ENCODE measurements at regions not wholly inside any gene's neighbourhood (a gene's known extent, or its start where the extent isn't known, plus 50 kb on each side); places are given as distances from the start of the nearest gene placed in this dataset.

DNA sequence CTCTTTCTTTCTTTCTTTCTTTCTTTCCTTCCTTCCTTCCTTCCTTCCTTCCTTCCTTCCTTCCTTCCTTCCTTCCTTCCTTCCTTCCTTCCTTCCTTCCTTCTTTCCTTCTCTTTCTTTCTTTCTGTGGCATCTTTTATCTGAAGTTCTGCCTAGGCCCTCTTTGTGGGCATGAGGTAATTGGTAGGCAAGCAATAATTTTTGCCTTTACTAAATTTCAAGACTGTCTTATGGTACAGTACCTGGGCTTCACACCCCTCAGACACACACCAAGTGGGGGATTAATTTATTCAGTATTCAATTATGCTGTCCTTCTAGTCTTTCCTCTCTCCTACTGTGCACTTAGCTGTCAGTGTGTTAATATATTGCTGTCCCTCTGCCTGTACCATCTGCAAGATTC, 155.5 kb downstream of the OXSM start:
- no peaks in the 10 kb centered on the region for H3K27me3 ChIP-seq (ENCODE audit: control insufficient read depth, insufficient read depth)
- DNase-seq (no peak), ATAC-seq (no peak)
- intact Hi-C loops (cut with DNase I) = no loop called here
- H3K27ac ChIP-seq (ENCODE audit: low read length) = no peak overlapping the region
- no peaks in the 10 kb centered on the region for H3K9me3 ChIP-seq (ENCODE audit: control insufficient read depth, low read length)
- H3K4me1 ChIP-seq (ENCODE audit: control insufficient read depth, insufficient read depth, low read length) = no peaks in the 10 kb centered on the region
- H3K4me3 ChIP-seq (ENCODE audit: low read length) = no peak overlapping the region

DNA sequence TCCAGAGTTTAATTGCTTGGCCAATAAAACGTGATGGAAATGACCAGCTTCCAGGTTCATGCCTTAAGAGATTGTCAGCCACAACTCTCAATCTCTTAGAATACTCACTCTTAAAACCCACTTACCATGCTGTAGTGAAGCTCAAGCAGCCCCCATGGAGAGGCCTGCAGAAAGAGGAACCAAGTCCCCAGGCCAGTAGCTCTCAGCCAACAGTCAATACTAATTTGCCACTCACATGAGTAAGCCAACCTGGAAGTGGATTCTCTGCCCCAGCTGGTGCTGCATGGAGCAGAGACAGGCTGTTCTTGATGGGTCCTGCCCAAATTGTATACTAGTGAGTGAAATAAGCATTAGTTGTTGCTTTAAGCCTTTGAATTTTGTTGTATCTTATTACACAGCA, 155.9 kb downstream of the OXSM start:
- 79% methylated on average over 1 of the region's 1 CpG for WGBS
- intact Hi-C loops (cut with DNase I) = no loop called here
- ATAC-seq (no peak), DNase-seq (no peak)
- Histone ChIP-seq H3K27ac (ENCODE audit: low read length) (no peak overlapping the region), H3K27me3 (ENCODE audit: control insufficient read depth, insufficient read depth) (no peaks in the 10 kb centered on the region), H3K4me3 (ENCODE audit: low read length) (no peak overlapping the region), H3K4me1 (ENCODE audit: control insufficient read depth, insufficient read depth, low read length) (no peaks in the 10 kb centered on the region), H3K9me3 (ENCODE audit: control insufficient read depth, low read length) (no peaks in the 10 kb centered on the region)

DNA sequence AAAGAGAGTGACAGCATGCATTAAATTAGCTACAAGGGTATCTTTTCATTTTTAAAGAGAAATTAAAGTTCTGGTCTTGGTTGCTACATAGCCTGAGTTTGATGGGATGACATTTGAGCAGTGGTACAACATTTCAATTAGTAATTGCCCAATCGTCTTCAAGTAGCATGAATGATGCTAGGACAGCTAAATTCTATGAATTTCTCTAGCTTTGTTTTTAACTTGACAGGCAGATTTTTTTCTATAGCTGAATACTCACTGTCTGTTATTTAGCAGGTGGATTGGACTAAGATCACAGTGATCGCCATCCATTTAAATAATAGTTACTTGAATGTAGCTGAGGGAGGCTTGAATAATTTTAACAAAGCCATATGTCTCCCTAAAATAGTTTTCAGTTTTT, 162.2 kb downstream of the OXSM start:
- Histone ChIP-seq H3K9me3 (ENCODE audit: control insufficient read depth, low read length) (no peaks in the 10 kb centered on the region), H3K27ac (ENCODE audit: low read length) (no peak overlapping the region), H3K4me3 (ENCODE audit: low read length) (no peak overlapping the region), H3K27me3 (ENCODE audit: control insufficient read depth, insufficient read depth) (no peaks in the 10 kb centered on the region), H3K4me1 (ENCODE audit: control insufficient read depth, insufficient read depth, low read length) (no peaks in the 10 kb centered on the region)
- ATAC-seq = no peak
- no peak for DNase-seq
- intact Hi-C loops (cut with DNase I) = no loop called here
- 64% methylated on average over 2 of the region's 2 CpGs for WGBS

DNA sequence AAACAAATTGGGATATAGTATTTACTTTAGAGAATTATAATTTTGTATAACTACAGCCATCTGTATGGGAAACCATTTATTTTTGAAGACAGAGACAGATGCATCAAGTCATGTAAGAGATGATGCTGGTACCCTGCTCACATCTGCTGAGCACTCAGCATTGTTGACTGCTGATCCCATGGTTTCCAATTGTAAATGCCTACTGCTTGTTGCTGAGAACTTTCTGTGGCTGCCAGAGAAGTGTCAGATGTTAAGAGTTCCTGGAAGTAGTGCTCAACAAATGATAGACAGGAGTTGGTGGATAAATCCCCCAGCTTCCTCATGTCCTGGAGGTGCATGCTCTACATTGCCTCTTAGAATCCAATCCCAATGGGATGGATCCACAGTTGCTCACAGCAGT, 167.1 kb downstream of the OXSM start:
- Histone ChIP-seq H3K9me3 (ENCODE audit: control insufficient read depth, low read length) (no peaks in the 10 kb centered on the region), H3K27me3 (ENCODE audit: control insufficient read depth, insufficient read depth) (no peaks in the 10 kb centered on the region), H3K4me1 (ENCODE audit: control insufficient read depth, insufficient read depth, low read length) (no peaks in the 10 kb centered on the region), H3K27ac (ENCODE audit: low read length) (no peak overlapping the region), H3K4me3 (ENCODE audit: low read length) (no peak overlapping the region)
- ATAC-seq (peak; percentile 68 to 93), DNase-seq (no peak)
- intact Hi-C loops (cut with DNase I) = no loop called here

DNA sequence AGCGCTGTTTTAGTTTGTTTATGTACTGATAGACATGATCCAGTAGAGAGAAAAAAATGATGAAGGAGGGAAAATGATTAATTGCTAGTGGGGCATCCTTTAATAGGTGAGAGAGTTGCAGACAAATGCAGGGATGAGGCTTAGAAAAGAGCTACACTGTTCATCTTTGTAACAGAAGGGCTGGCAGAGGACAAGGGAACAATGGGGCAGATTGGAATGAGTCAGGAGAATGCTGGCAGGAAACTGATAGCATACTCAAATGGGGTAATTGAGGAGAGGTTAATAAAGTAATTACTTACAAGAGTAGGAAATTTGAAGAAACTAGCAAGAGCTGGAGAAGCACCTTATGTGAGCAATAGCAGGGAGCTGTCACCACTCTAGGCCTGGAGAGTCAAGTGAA, 170.9 kb downstream of the OXSM start:
- Histone ChIP-seq H3K4me1 (ENCODE audit: control insufficient read depth, insufficient read depth, low read length) (no peaks in the 10 kb centered on the region), H3K9me3 (ENCODE audit: control insufficient read depth, low read length) (no peaks in the 10 kb centered on the region), H3K27ac (ENCODE audit: low read length) (no peak overlapping the region), H3K4me3 (ENCODE audit: low read length) (no peak overlapping the region), H3K27me3 (ENCODE audit: control insufficient read depth, insufficient read depth) (no peaks in the 10 kb centered on the region)
- ATAC-seq = no peak
- WGBS = 98% methylated on average over 1 of the region's 1 CpG
- no peak for DNase-seq
- intact Hi-C loops (cut with DNase I) = no loop called here

DNA sequence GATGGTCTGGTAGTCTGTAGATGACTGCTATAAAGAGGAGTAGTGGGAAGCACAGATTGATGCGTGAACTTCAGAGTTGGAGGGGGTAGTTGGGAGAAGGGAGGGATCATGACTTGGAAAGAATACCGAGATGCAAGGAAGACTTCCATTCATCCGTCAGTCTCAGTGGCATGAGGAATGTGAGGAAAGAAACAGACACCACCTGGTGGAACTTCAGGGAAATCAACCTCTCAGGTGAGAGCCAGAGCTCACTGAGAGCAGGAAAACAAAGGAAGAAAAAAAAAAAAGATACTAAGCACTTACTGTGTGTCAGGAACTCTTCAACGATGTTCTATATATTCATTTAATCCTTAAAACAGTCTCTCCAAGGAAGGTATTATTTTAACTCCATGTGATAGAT, 172.4 kb downstream of the OXSM start:
- 58% methylated on average over 4 of the region's 4 CpGs for WGBS
- intact Hi-C loops (cut with DNase I) = no loop called here
- Histone ChIP-seq H3K27ac (ENCODE audit: low read length) (no peak overlapping the region), H3K4me1 (ENCODE audit: control insufficient read depth, insufficient read depth, low read length) (no peaks in the 10 kb centered on the region), H3K9me3 (ENCODE audit: control insufficient read depth, low read length) (no peaks in the 10 kb centered on the region), H3K27me3 (ENCODE audit: control insufficient read depth, insufficient read depth) (no peaks in the 10 kb centered on the region), H3K4me3 (ENCODE audit: low read length) (no peak overlapping the region)
- no peak for DNase-seq
- no peak for ATAC-seq

DNA sequence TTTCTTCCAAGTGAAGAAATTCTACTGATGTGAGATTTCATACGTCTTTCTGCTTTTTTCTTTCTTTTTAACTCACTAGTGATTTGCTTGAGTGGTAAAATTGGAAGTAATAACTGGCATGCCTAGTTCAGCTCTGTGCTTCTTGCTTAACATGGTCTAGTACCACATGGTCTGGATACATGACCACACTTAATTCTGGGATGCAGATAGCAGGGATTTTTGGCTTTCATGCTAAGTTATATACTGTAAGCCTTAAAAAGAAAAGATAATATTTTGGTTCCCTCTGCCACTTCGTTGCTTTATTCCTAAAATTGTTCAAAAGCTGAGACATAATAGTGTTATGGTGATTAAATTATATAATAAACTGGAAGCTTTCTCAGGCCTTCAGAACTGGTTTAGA, 174.3 kb downstream of the OXSM start:
- no peaks in the 10 kb centered on the region for H3K9me3 ChIP-seq (ENCODE audit: control insufficient read depth, low read length)

DNA sequence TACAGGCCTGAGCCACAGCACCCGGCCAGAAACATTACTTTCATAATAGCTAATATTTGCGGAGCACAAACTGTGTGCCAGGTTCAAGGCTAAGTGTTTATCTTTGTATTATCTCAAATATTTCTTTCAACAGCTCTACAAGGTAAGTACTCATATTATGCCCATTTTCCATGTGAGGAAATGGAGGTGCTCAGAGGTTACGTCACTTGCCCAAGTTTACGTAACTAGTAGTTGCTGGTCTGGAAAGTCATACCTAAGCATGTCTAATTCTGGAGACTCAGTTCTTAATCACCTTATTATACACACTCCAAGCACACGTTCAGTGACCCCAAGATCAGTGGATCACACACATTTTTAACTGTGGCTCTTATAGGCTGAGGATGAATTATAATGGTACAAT, 177.5 kb downstream of the OXSM start:
- ATAC-seq = no peak
- WGBS = 91% methylated on average over 5 of the region's 5 CpGs
- DNase-seq = no peak
- H3K4me3 ChIP-seq (ENCODE audit: low read length) = no peak overlapping the region
- H3K27ac ChIP-seq (ENCODE audit: low read length) = no peak overlapping the region
- intact Hi-C loops (cut with DNase I) = no loop called here
- H3K4me1 ChIP-seq (ENCODE audit: control insufficient read depth, insufficient read depth, low read length) = no peaks in the 10 kb centered on the region
- H3K27me3 ChIP-seq (ENCODE audit: control insufficient read depth, insufficient read depth) = no peaks in the 10 kb centered on the region
- H3K9me3 ChIP-seq (ENCODE audit: control insufficient read depth, low read length) = no peaks in the 10 kb centered on the region

More for the DNA sequence above, 174.3 kb downstream of the OXSM start:
- ATAC-seq (no peak), DNase-seq (no peak)
- intact Hi-C loops (cut with DNase I) = no loop called here
- Histone ChIP-seq H3K27ac (ENCODE audit: low read length) (no peak overlapping the region), H3K4me3 (ENCODE audit: low read length) (no peak overlapping the region), H3K27me3 (ENCODE audit: control insufficient read depth, insufficient read depth) (no peaks in the 10 kb centered on the region), H3K4me1 (ENCODE audit: control insufficient read depth, insufficient read depth, low read length) (no peaks in the 10 kb centered on the region)
- 21% methylated on average over 2 of the region's 2 CpGs for WGBS

DNA sequence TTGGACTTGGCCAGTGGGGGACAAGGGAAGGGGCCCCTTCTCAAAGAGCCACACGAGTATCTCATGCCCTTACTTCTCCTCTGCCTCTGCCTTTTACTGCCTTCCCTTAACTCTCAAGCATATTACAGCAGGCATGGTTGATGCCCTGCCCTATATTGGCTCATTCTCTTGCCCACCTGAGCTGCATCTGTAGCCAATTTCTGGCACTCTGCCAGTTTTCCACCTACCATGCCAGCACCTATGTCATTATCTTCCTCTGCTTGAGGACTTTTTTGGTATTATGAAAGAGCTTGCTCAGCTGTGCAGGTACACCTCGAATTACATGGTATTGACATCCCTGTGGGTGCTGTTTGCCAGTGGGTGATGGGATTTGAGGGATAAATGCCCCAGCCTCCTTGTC, 181.8 kb downstream of the OXSM start:
- H3K27me3 ChIP-seq (ENCODE audit: control insufficient read depth, insufficient read depth) = no peaks in the 10 kb centered on the region
- intact Hi-C loops (cut with DNase I) = no loop called here

DNA sequence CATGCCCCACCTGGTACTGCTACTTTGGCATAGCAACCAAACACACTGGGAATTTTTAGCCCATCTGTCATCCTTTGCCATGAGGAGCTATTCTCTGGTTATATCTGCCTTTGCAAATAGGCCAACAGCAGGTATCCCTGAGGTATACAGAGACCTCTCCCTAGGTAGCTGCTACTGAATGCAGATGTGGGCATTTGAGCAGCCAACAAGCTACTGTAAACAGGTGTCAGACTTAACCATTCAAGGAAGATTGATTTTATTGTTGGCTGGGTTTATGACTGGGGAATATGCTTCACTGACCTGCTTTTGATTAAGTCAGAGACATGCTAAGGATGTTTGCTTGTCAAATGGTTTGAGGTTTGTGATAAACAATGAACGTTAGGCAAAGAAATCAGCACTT, 183.2 kb downstream of the OXSM start:
- intact Hi-C loops (cut with DNase I) = no loop called here
- Histone ChIP-seq H3K27ac (ENCODE audit: low read length) (no peak overlapping the region), H3K9me3 (ENCODE audit: control insufficient read depth, low read length) (no peaks in the 10 kb centered on the region), H3K4me1 (ENCODE audit: control insufficient read depth, insufficient read depth, low read length) (no peaks in the 10 kb centered on the region), H3K4me3 (ENCODE audit: low read length) (no peak overlapping the region), H3K27me3 (ENCODE audit: control insufficient read depth, insufficient read depth) (no peaks in the 10 kb centered on the region)
- WGBS = 41% methylated on average over 1 of the region's 1 CpG
- DNase-seq (no peak), ATAC-seq (no peak)

More for the DNA sequence above, 181.8 kb downstream of the OXSM start:
- DNase-seq = no peak
- H3K27ac ChIP-seq (ENCODE audit: low read length) = no peak overlapping the region
- no peak for ATAC-seq
- no peak overlapping the region for H3K4me3 ChIP-seq (ENCODE audit: low read length)
- 64% methylated on average over 2 of the region's 2 CpGs for WGBS
- no peaks in the 10 kb centered on the region for H3K4me1 ChIP-seq (ENCODE audit: control insufficient read depth, insufficient read depth, low read length)
- no peaks in the 10 kb centered on the region for H3K9me3 ChIP-seq (ENCODE audit: control insufficient read depth, low read length)

DNA sequence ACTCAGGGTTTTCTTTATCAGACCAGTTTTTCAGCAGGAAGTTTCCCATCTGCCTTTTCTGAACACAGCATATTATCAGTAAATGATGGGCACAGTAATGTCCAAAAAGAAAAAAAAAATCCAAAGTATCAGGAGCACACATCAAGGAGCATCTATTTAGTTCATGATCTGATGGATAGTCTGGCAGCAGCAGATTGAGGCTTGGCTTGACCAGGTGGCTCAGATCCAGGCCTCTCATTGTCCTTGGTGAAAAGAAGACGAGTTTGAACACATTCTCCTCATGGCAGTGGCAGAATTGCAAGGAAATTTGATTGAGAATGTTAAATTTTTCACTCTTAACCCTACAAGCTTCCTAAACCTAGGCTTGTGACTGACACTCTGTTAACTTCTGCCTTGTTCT, 192.9 kb downstream of the OXSM start:
- Histone ChIP-seq H3K27ac (ENCODE audit: low read length) (no peak overlapping the region), H3K9me3 (ENCODE audit: control insufficient read depth, low read length) (no peaks in the 10 kb centered on the region), H3K4me1 (ENCODE audit: control insufficient read depth, insufficient read depth, low read length) (no peaks in the 10 kb centered on the region), H3K27me3 (ENCODE audit: control insufficient read depth, insufficient read depth) (no peaks in the 10 kb centered on the region), H3K4me3 (ENCODE audit: low read length) (no peak overlapping the region)
- no peak for DNase-seq
- WGBS = 25% methylated on average over 1 of the region's 1 CpG
- intact Hi-C loops (cut with DNase I) = no loop called here
- ATAC-seq = no peak

DNA sequence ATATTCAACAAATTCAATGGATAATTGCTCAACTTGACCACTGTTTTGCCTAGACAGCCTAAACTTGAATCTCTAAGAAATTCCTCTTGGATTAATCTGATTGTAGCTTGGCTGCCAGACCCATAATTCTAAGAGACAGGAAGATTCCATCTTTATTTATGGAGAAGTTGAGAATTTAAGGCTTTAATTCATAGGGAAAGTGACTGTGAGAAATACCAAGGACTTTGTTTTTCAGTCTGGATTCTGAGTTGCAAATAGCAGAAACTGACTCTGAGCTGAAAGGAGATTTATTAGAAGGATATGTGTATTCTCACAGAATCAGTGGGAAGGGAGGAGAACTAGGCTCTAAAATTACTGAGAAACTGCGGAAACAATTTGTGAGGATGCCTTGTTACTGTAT, 195.7 kb downstream of the OXSM start:
- no peaks in the 10 kb centered on the region for H3K27me3 ChIP-seq (ENCODE audit: control insufficient read depth, insufficient read depth)
- no peak overlapping the region for H3K27ac ChIP-seq (ENCODE audit: low read length)
- no peaks in the 10 kb centered on the region for H3K4me1 ChIP-seq (ENCODE audit: control insufficient read depth, insufficient read depth, low read length)
- DNase-seq (no peak), ATAC-seq (no peak)
- intact Hi-C loops (cut with DNase I) = no loop called here
- 97% methylated on average over 1 of the region's 1 CpG for WGBS
- no peaks in the 10 kb centered on the region for H3K9me3 ChIP-seq (ENCODE audit: control insufficient read depth, low read length)
- H3K4me3 ChIP-seq (ENCODE audit: low read length) = no peak overlapping the region

Measured in right cardiac atrium (tissue), 5 donors.